HG03095 (cell line): ENCODE measurements at regions not wholly inside any gene's neighbourhood (a gene's known extent, or its start where the extent isn't known, plus 50 kb on each side); places are given as distances from the start of the nearest gene placed in this dataset.
"Not testable (repeated sequence)": the region's sequence is repeated elsewhere in the genome, so short reads cannot be mapped to it uniquely, and the experiment has no call there.

ENCODE experiments used
- ATAC-seq: cut with Tn5 transposase; IDR thresholded peaks from one replicate; pipeline ENCODE4 v1.9.1; 2021; ENCODE audit warnings: moderate library complexity; ENCODE audit not compliant: unreplicated experiment

- no peak for ATAC-seq
Observed at GRCh38 chr1:114270282-114270681, 116.6 kb upstream of the SYT6 start.

GRCh38 chr1:114269539-114269938 lies 115.9 kb upstream of the SYT6 start:
- ATAC-seq: no peak

- peak; percentile 94 for ATAC-seq
Observed at GRCh38 chr1:114263343-114263742, 109.7 kb upstream of the SYT6 start.

GRCh38 chr1:114262337-114262736 lies 108.7 kb upstream of the SYT6 start:
- ATAC-seq: no peak

GRCh38 chr1:114260805-114261484 lies 107.3 kb upstream of the SYT6 start:
- no peak for ATAC-seq

GRCh38 chr1:114259511-114260160 lies 106.0 kb upstream of the SYT6 start:
- ATAC-seq: no peak

GRCh38 chr1:114258633-114259032 lies 105.0 kb upstream of the SYT6 start:
- ATAC-seq: no peak

GRCh38 chr1:114258074-114258473 lies 104.4 kb upstream of the SYT6 start:
- no peak for ATAC-seq

GRCh38 chr1:114257554-114257953 lies 103.9 kb upstream of the SYT6 start:
- ATAC-seq: no peak

- no peak for ATAC-seq
Observed at GRCh38 chr1:114253900-114254299, 100.2 kb upstream of the SYT6 start.

- no peak for ATAC-seq
Observed at GRCh38 chr1:114251573-114251939, 97.9 kb upstream of the SYT6 start.

- no peak for ATAC-seq
Observed at GRCh38 chr1:114250683-114251572, 97.3 kb upstream of the SYT6 start.

- ATAC-seq: no peak
Observed at GRCh38 chr1:114249691-114250090, 96.0 kb upstream of the SYT6 start.

GRCh38 chr1:114248162-114248561 lies 94.5 kb upstream of the SYT6 start:
- no peak for ATAC-seq

- ATAC-seq: not testable (repeated sequence)
Observed at GRCh38 chr1:114242531-114243210, 89.0 kb upstream of the SYT6 start.

- no peak for ATAC-seq
Observed at GRCh38 chr1:114238053-114238452, 84.4 kb upstream of the SYT6 start.

- ATAC-seq: no peak
Observed at GRCh38 chr1:114236517-114236916, 82.8 kb upstream of the SYT6 start.

GRCh38 chr1:114235960-114236359 lies 82.3 kb upstream of the SYT6 start:
- no peak for ATAC-seq

- no peak for ATAC-seq
Observed at GRCh38 chr1:114235281-114235680, 81.6 kb upstream of the SYT6 start.

- peak; percentile 78 for ATAC-seq
Observed at GRCh38 chr1:114234408-114235124, 80.9 kb upstream of the SYT6 start.

GRCh38 chr1:114232691-114233090 lies 79.0 kb upstream of the SYT6 start:
- ATAC-seq: no peak
